VCaP (cell line): ENCODE measurements at regions not wholly inside any gene's neighbourhood (a gene's known extent, or its start where the extent isn't known, plus 50 kb on each side); places are given as distances from the start of the nearest gene placed in this dataset.
A peak's percentile ranks its signal among the peaks of the same experiment; 100 is the strongest.

Experiments
- H3K27ac ChIP-seq: fragments of 450-650 bp; 2 replicates; pipeline ENCODE4 v1.5.1; 2017
- CTCF ChIP-seq: fragments of 450-650 bp; conservative IDR thresholded peaks from 2 replicates; pipeline ENCODE4 v1.5.1; 2017; ENCODE audit warnings: mild to moderate bottlenecking, moderate library complexity

GRCh38 chr3:158912621-158913020 lies 110.8 kb downstream of the MFSD1 start:
- TF ChIP-seq CTCF, result no peak
- H3K27ac ChIP-seq, result peak overlapping the region; percentile 54; the same call in 1 of the 2 replicates

GRCh38 chr3:158916111-158916510 lies 114.3 kb downstream of the MFSD1 start:
- peak overlapping the region; percentile 68; the same call in 1 of the 2 replicates for H3K27ac ChIP-seq
- no peak for TF ChIP-seq CTCF

GRCh38 chr3:158918008-158918407 lies 116.2 kb downstream of the MFSD1 start:
- peak; percentile 77 for TF ChIP-seq CTCF
- no peak overlapping the region for H3K27ac ChIP-seq

- no peak for TF ChIP-seq CTCF
- no peak overlapping the region for H3K27ac ChIP-seq
These were observed 116.6 kb downstream of the MFSD1 start for GRCh38 chr3:158918451-158918850.

- H3K27ac ChIP-seq, result no peak overlapping the region
These were observed 118.5 kb downstream of the MFSD1 start for GRCh38 chr3:158920371-158920770.

GRCh38 chr3:158925021-158925420 lies 123.2 kb downstream of the MFSD1 start:
- TF ChIP-seq CTCF, result no peak
- H3K27ac ChIP-seq, result no peak overlapping the region

More at GRCh38 chr3:158920371-158920770, 118.5 kb downstream of the MFSD1 start:
- no peak for TF ChIP-seq CTCF

GRCh38 chr3:158925828-158926494 lies 124.1 kb downstream of the MFSD1 start:
- H3K27ac ChIP-seq, result no peak overlapping the region
- no peak for TF ChIP-seq CTCF
